Kidney (tissue), 13 donors: ENCODE measurements at regions not wholly inside any gene's neighbourhood (a gene's known extent, or its start where the extent isn't known, plus 50 kb on each side); places are given as distances from the start of the nearest gene placed in this dataset.

Experiments
- DNase-seq, 5 donors: peaks; one replicate each; pipeline ENCODE4 v3.0.0-alpha.2; 2013 to 2020
- FAIRE-seq: peaks from 2 replicates; lab custom pipeline; 2012; peaks lifted over from hg19 to GRCh38; lab: Jason Lieb, UNC
- H3K27ac ChIP-seq, 2 donors: one replicate each; pipeline ENCODE4 v1.7.0; 2013; ENCODE audit warnings: low read depth in 2 of 2, low read length in 2 of 2, inconsistent platforms in 1 of 2
- H3K27me3 ChIP-seq: one replicate; pipeline ENCODE4 v1.7.1; 2013; ENCODE audit warnings: low read length, inconsistent platforms; ENCODE audit not compliant: control insufficient read depth, insufficient read depth
- H3K36me3 ChIP-seq, 3 donors: one replicate each; pipeline versions ENCODE4 v1.7.0 to v1.7.1; 2013; ENCODE audit warnings: low read length in 3 of 3, control low read depth in 1 of 3, inconsistent platforms in 1 of 3; ENCODE audit not compliant: insufficient read depth in 3 of 3, control insufficient read depth in 2 of 3
- H3K4me1 ChIP-seq, 3 donors: one replicate each; pipeline versions ENCODE4 v1.7.0 to v1.7.1; 2013; ENCODE audit warnings: low read length in 3 of 3, inconsistent platforms in 1 of 3, low read depth in 1 of 3; ENCODE audit not compliant: control insufficient read depth in 2 of 3, insufficient read depth in 2 of 3
- H3K4me3 ChIP-seq, 3 donors: one replicate each; pipeline versions ENCODE4 v1.7.0 to v1.8.1; 2013; ENCODE audit warnings: low read length in 3 of 3, control low read depth in 1 of 3, inconsistent platforms in 1 of 3
- H3K9ac ChIP-seq, 3 donors: one replicate each; pipeline versions ENCODE4 v1.7.0 to v1.7.1; 2013; ENCODE audit warnings: low read length in 3 of 3, control low read depth in 1 of 3, inconsistent platforms in 1 of 3
- H3K9me3 ChIP-seq, 3 donors: one replicate each; pipeline versions ENCODE4 v1.7.0 to v1.7.1; 2013; ENCODE audit warnings: low read length in 3 of 3, control low read depth in 1 of 3, inconsistent platforms in 1 of 3; ENCODE audit not compliant: control insufficient read depth in 2 of 3, insufficient read depth in 1 of 3
- CTCF ChIP-seq: IDR thresholded peaks from 3 replicates; pipeline ENCODE4 v1.5.1; 2012; ENCODE audit warnings: mild to moderate bottlenecking, moderate library complexity, borderline replicate concordance; ENCODE audit not compliant: insufficient read depth; ENCODE audit errors: extremely low read depth
- intact Hi-C: fragments of 100-400 bp; cut with DNase I; formaldehyde crosslinking; loops from one replicate; pipeline ENCODE4 v1.11.1; 2022
- donor health status: control.
- donor health status: control.
- donor health status: control.
- donor health status: control.
- donor health status: control.
- donor health status: DM: yes; HTN: yes; CAD: no.
- donor health status: Normal renal cell carcinoma (clear cell type).

- Histone ChIP-seq H3K27me3 (no peaks in the 10 kb centered on the region), H3K4me3 (no peak overlapping the region), H3K36me3 (no peaks in the 10 kb centered on the region), H3K9me3 (peaks cover 0 to 4% (median 0%) of the 10 kb centered on the region in 3 donors), H3K9ac (no peak overlapping the region), H3K27ac (no peak overlapping the region), H3K4me1 (no peaks in the 10 kb centered on the region)
- intact Hi-C loops = no loop called here
- DNase-seq (peak in 1 of 5 donors; percentile 12), FAIRE-seq (no peak)
- TF ChIP-seq CTCF = no peak
Observed at GRCh38 chr15:88981244-88982215, 68.4 kb upstream of the MFGE8 start.

- H3K27me3 ChIP-seq = no peaks in the 10 kb centered on the region
- H3K9me3 ChIP-seq = no peaks in the 10 kb centered on the region
- no peak for FAIRE-seq
- H3K9ac ChIP-seq = no peak overlapping the region
- no peaks in the 10 kb centered on the region for H3K36me3 ChIP-seq
- no peak overlapping the region for H3K4me3 ChIP-seq
- no peak overlapping the region for H3K27ac ChIP-seq
- H3K4me1 ChIP-seq = no peaks in the 10 kb centered on the region
- intact Hi-C loops = no loop called here
- DNase-seq = peak in 2 of 5 donors; percentile 59 to 82
- TF ChIP-seq CTCF = no peak
Observed at GRCh38 chr15:88982304-88982945, 69.2 kb upstream of the MFGE8 start.

GRCh38 chr15:88982946-88983342, 69.8 kb upstream of the MFGE8 start:
- H3K4me3 ChIP-seq = no peak overlapping the region
- no peaks in the 10 kb centered on the region for H3K36me3 ChIP-seq
- H3K27ac ChIP-seq = no peak overlapping the region
- H3K9ac ChIP-seq = no peak overlapping the region
- no peaks in the 10 kb centered on the region for H3K27me3 ChIP-seq
- intact Hi-C loops = no loop called here
- FAIRE-seq = no peak
- no peaks in the 10 kb centered on the region for H3K9me3 ChIP-seq
- no peaks in the 10 kb centered on the region for H3K4me1 ChIP-seq
- TF ChIP-seq CTCF = no peak
- no peak for DNase-seq
